ENCODE measurements at regions not wholly inside any gene's neighbourhood (a gene's known extent, or its start where the extent isn't known, plus 50 kb on each side); places are given as distances from the start of the nearest gene placed in this dataset.

DNA sequence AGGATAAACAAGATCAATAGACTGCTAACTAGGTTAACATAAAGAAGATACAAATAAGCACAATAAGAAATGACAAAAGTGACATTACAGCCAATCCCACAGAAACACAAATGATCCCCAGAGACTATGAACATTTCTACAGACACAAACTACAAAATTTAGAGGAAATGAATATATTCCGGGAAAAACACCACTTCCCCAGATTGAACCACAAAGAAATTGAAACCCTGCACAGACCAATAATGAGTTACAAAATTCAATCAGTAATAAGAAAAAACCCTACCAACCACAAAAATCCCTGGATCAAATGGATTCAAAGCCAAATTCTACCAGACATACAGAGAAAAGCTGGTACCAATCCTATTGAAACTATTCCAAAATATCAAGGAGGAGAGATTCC lies 232.4 kb upstream of the RBMS1 start:
- DNase-seq (ENCODE audit: low spot score, unreplicated experiment), result no peak
- Mint-ChIP-seq H3K27ac (no peak overlapping the region), H3K27me3 (no peaks in the 10 kb centered on the region), H3K4me1 (ENCODE audit: low read depth) (peaks cover 11% of the 10 kb centered on the region), H3K4me3 (ENCODE audit: low read depth) (no peak overlapping the region), H3K36me3 (ENCODE audit: insufficient read depth) (no peaks in the 10 kb centered on the region), H3K9me3 (ENCODE audit: low read depth) (peaks cover 8% of the 10 kb centered on the region)
- TF ChIP-seq, protein P1, sequence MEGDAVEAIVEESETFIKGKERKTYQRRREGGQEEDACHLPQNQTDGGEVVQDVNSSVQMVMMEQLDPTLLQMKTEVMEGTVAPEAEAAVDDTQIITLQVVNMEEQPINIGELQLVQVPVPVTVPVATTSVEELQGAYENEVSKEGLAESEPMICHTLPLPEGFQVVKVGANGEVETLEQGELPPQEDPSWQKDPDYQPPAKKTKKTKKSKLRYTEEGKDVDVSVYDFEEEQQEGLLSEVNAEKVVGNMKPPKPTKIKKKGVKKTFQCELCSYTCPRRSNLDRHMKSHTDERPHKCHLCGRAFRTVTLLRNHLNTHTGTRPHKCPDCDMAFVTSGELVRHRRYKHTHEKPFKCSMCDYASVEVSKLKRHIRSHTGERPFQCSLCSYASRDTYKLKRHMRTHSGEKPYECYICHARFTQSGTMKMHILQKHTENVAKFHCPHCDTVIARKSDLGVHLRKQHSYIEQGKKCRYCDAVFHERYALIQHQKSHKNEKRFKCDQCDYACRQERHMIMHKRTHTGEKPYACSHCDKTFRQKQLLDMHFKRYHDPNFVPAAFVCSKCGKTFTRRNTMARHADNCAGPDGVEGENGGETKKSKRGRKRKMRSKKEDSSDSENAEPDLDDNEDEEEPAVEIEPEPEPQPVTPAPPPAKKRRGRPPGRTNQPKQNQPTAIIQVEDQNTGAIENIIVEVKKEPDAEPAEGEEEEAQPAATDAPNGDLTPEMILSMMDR (IDR thresholded peaks at IDR 0.05; ENCODE audit: unreplicated experiment), result no peak

DNA sequence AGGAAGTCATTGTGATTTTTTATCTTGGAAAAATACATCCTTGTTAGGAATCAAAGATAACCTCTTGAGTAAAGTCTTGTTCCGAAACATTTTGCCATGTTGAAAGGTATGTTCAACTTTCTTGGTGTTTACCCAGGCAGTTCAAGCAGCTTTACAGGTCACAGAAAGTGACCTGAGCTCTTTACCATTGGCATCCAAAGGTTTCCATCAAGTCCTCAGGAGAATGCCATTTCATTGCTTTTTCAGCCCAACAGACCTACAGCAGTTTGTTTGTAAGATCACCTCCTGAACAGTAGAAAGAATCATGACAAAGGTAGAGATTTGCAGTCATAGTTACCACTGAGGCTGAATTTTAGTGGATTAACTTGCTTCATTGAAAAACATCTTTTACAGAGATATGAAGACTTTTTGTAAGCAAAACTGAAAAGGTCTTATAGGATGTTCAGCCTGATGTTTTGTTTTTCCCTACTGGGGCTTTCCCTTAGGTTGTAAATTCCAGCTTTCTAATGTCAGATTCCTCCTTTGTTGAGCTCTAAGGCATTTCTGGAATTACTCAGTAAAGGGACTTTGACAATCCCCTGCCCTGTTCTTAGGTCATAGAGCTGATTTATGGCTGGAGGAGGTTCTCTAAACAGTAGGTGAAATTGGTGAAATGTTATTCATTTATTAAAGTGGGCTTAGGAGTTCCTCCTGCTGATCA lies 236.8 kb upstream of the RBMS1 start:
- no peak for DNase-seq (ENCODE audit: low spot score, unreplicated experiment)
- Mint-ChIP-seq H3K27ac (no peak overlapping the region), H3K4me3 (ENCODE audit: low read depth) (no peak overlapping the region), H3K36me3 (ENCODE audit: insufficient read depth) (no peaks in the 10 kb centered on the region), H3K9me3 (ENCODE audit: low read depth) (peaks cover 4% of the 10 kb centered on the region), H3K27me3 (peaks cover 10% of the 10 kb centered on the region), H3K4me1 (ENCODE audit: low read depth) (peaks cover 11% of the 10 kb centered on the region)
- TF ChIP-seq, protein P1 (IDR thresholded peaks at IDR 0.05; ENCODE audit: unreplicated experiment), result no peak

DNA sequence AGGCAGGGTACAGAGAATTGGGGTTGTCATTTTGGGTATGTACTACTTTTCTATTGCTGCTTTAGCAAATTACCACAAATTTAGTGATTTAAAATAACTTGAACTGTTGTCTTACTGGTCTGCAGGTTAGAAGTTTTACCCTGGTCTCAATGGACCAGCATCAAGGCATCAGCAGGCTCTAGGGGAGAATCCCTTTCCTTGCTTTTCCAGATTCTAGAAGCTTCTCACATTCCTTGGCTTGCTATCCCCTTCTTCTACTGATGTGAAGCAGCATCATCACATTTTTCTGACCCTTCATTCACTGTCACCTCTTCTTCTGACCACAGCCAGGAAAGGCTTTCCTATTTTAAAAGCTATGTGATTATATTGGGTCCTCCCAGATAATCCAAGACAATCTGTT lies 237.8 kb upstream of the RBMS1 start:
- Mint-ChIP-seq H3K9me3 (ENCODE audit: low read depth) (peaks cover 4% of the 10 kb centered on the region), H3K4me1 (ENCODE audit: low read depth) (peaks cover 11% of the 10 kb centered on the region), H3K36me3 (ENCODE audit: insufficient read depth) (no peaks in the 10 kb centered on the region), H3K4me3 (ENCODE audit: low read depth) (no peak overlapping the region), H3K27me3 (peaks cover 10% of the 10 kb centered on the region), H3K27ac (no peak overlapping the region)
- DNase-seq (ENCODE audit: low spot score, unreplicated experiment), result no peak
- TF ChIP-seq, protein P1 (IDR thresholded peaks at IDR 0.05; ENCODE audit: unreplicated experiment), result no peak

DNA sequence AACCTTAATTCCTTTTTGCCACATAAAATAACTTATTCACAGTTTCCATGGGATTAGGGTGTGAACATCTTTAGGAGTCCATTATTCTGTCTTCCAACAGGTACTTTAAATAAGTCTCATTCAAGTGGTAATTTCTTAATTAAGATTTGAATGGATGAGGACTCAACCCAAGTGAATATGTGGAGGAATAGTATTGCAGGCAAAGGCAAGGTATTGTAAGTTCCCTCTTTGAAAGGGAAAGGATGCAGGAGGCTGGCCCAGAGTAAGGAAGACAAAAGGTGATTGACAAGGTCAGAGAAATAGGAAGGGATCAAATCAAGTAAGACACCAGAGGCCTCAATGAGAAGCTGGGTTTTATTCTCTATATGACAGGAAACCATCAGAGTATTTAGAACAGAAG lies 238.2 kb upstream of the RBMS1 start:
- Mint-ChIP-seq H3K36me3 (ENCODE audit: insufficient read depth) (no peaks in the 10 kb centered on the region), H3K4me3 (ENCODE audit: low read depth) (no peak overlapping the region), H3K9me3 (ENCODE audit: low read depth) (peaks cover 4% of the 10 kb centered on the region), H3K27ac (no peak overlapping the region), H3K27me3 (peaks cover 10% of the 10 kb centered on the region), H3K4me1 (ENCODE audit: low read depth) (peaks cover 14% of the 10 kb centered on the region)
- no peak for DNase-seq (ENCODE audit: low spot score, unreplicated experiment)
- TF ChIP-seq, protein P1 (IDR thresholded peaks at IDR 0.05; ENCODE audit: unreplicated experiment), result no peak

DNA sequence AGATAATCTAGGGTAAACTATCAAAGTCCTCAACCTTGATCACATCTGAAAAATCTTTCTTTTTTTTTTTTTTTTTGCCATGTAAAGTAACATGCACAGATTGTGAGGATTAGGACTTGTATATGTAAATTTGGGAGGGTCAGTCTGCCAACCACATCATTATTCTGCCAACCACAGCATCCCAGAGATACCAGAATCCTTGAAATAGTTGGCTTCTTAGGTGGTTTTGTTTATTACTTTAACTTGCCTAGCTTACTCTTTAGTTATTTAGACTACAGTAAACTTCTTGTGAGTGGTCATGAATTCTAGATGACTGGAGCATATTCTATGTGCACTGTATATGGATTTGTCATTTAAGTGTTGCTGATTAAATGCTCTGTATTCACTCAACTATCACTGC lies 242.1 kb upstream of the RBMS1 start:
- no peak overlapping the region for H3K4me3 Mint-ChIP-seq (ENCODE audit: low read depth)
- TF ChIP-seq, protein P1 (IDR thresholded peaks at IDR 0.05; ENCODE audit: unreplicated experiment), result no peak
- no peak overlapping the region for H3K27ac Mint-ChIP-seq
- H3K4me1 Mint-ChIP-seq (ENCODE audit: low read depth), result peaks cover 4% of the 10 kb centered on the region
- peaks cover 4% of the 10 kb centered on the region for H3K9me3 Mint-ChIP-seq (ENCODE audit: low read depth)
- DNase-seq (ENCODE audit: low spot score, unreplicated experiment), result no peak
- H3K36me3 Mint-ChIP-seq (ENCODE audit: insufficient read depth), result no peaks in the 10 kb centered on the region
- H3K27me3 Mint-ChIP-seq, result peaks cover 10% of the 10 kb centered on the region
